H9 (cell line): ENCODE measurements at regions not wholly inside any gene's neighbourhood (a gene's known extent, or its start where the extent isn't known, plus 50 kb on each side); places are given as distances from the start of the nearest gene placed in this dataset.

Experiments
- DNase-seq: peaks from one replicate; pipeline ENCODE4 v3.0.0-alpha.2; 2017
- H2AFZ ChIP-seq: one replicate; pipeline ENCODE4 v1.6.1; 2013; ENCODE audit warnings: mild to moderate bottlenecking, low read length, control low read depth, moderate library complexity
- H2AK5ac ChIP-seq: 2 replicates; pipeline ENCODE4 v1.6.1; 2013; ENCODE audit warnings: low read length, control low read depth, mixed read lengths; ENCODE audit not compliant: insufficient read length
- H2BK120ac ChIP-seq: one replicate; pipeline ENCODE4 v1.6.1; 2013; ENCODE audit warnings: low read depth, mild to moderate bottlenecking, low read length, control low read depth, inconsistent platforms; ENCODE audit not compliant: poor library complexity, severe bottlenecking
- H2BK12ac ChIP-seq: 2 replicates; pipeline ENCODE4 v1.6.1; 2013; ENCODE audit warnings: low read length, control low read depth, mixed read lengths, low read depth; ENCODE audit not compliant: insufficient read length
- H2BK15ac ChIP-seq: 2 replicates; pipeline ENCODE4 v1.6.1; 2013; ENCODE audit warnings: low read depth, low read length, control low read depth
- H2BK20ac ChIP-seq: one replicate; pipeline ENCODE4 v1.6.1; 2013; ENCODE audit warnings: low read depth, mild to moderate bottlenecking, low read length, control low read depth, inconsistent platforms; ENCODE audit not compliant: poor library complexity, severe bottlenecking
- H2BK5ac ChIP-seq: 2 replicates; pipeline ENCODE4 v1.6.1; 2013; ENCODE audit warnings: low read length, control low read depth, mixed read lengths; ENCODE audit not compliant: insufficient read length
- H3K14ac ChIP-seq: 2 replicates; pipeline ENCODE4 v1.6.1; 2013; ENCODE audit warnings: low read length, control low read depth; ENCODE audit not compliant: insufficient read depth
- H3K18ac ChIP-seq: 2 replicates; pipeline ENCODE4 v1.6.1; 2013; ENCODE audit warnings: low read depth, mild to moderate bottlenecking, mixed read lengths, low read length, control low read depth; ENCODE audit not compliant: insufficient read length
- H3K23ac ChIP-seq: 2 replicates; pipeline ENCODE4 v1.6.1; 2013; ENCODE audit warnings: low read length, control low read depth, mixed read lengths, low read depth; ENCODE audit not compliant: insufficient read length
- H3K23me2 ChIP-seq: 2 replicates; pipeline ENCODE4 v1.6.1; 2013; ENCODE audit warnings: low read depth, mild to moderate bottlenecking, mixed read lengths, low read length, control low read depth; ENCODE audit not compliant: insufficient read length, poor library complexity, severe bottlenecking
- H3K27ac ChIP-seq: 2 replicates; pipeline ENCODE4 v1.5.1; 2013; ENCODE audit warnings: low read length, control low read depth, mixed read lengths, low read depth; ENCODE audit not compliant: insufficient read length
- H3K27me3 ChIP-seq: 2 replicates; pipeline ENCODE4 v1.6.1; 2013; ENCODE audit warnings: low read length, control low read depth, inconsistent platforms; ENCODE audit not compliant: insufficient read depth
- H3K4ac ChIP-seq: 2 replicates; pipeline ENCODE4 v1.6.1; 2013; ENCODE audit warnings: low read depth, mild to moderate bottlenecking, control low read depth, inconsistent platforms, low read length, moderate library complexity
- H3K4me1 ChIP-seq: 2 replicates; pipeline ENCODE4 v1.6.1; 2013; ENCODE audit warnings: low read length, control low read depth, inconsistent platforms; ENCODE audit not compliant: insufficient read depth
- H3K4me2 ChIP-seq: 2 replicates; pipeline ENCODE4 v1.6.1; 2013; ENCODE audit warnings: low read length, control low read depth, mixed read lengths; ENCODE audit not compliant: insufficient read length, insufficient read depth
- H3K56ac ChIP-seq: 2 replicates; pipeline ENCODE4 v1.6.1; 2013; ENCODE audit warnings: low read depth, mild to moderate bottlenecking, mixed read lengths, low read length, control low read depth; ENCODE audit not compliant: insufficient read length
- H3K79me1 ChIP-seq: 2 replicates; pipeline ENCODE4 v1.6.1; 2013; ENCODE audit warnings: low read depth, mild to moderate bottlenecking, moderate library complexity, low read length, control low read depth, inconsistent platforms; ENCODE audit not compliant: insufficient read depth, poor library complexity, severe bottlenecking
- H3K79me2 ChIP-seq: 2 replicates; pipeline ENCODE4 v1.6.1; 2013; ENCODE audit warnings: low read length, control low read depth, inconsistent platforms; ENCODE audit not compliant: insufficient read depth
- H3K9ac ChIP-seq: 2 replicates; pipeline ENCODE4 v1.6.1; 2013; ENCODE audit warnings: low read length, control low read depth, mixed read lengths; ENCODE audit not compliant: insufficient read length; ENCODE audit errors: extremely low read depth
- H3K9me3 ChIP-seq: one replicate; pipeline ENCODE4 v1.6.1; 2013; ENCODE audit warnings: low read depth, low read length, inconsistent platforms; ENCODE audit not compliant: control insufficient read depth
- H3T11ph ChIP-seq: one replicate; pipeline ENCODE4 v1.6.1; 2013; ENCODE audit warnings: mild to moderate bottlenecking, low read length, control low read depth, inconsistent platforms
- H4K20me1 ChIP-seq: one replicate; pipeline ENCODE4 v1.6.1; 2013; ENCODE audit not compliant: control insufficient read depth, insufficient read length, insufficient read depth
- H4K5ac ChIP-seq: 2 replicates; pipeline ENCODE4 v1.6.1; 2013; ENCODE audit warnings: low read depth, mild to moderate bottlenecking, mixed read lengths, low read length, control low read depth; ENCODE audit not compliant: insufficient read length
- H4K8ac ChIP-seq: replicated peaks from 2 replicates; pipeline ENCODE4 v1.6.1; 2013; ENCODE audit warnings: low read length, control low read depth, mixed read lengths, low read depth; ENCODE audit not compliant: insufficient read length
- H4K91ac ChIP-seq: 2 replicates; pipeline ENCODE4 v1.6.1; 2013; ENCODE audit warnings: low read depth, mild to moderate bottlenecking, moderate library complexity, mixed read lengths, low read length, control low read depth; ENCODE audit not compliant: insufficient read length
- H3K27ac Mint-ChIP-seq, 3 experiments: 2 replicates in 2 of 3; 3 replicates in 1 of 3; pipeline ENCODE4 v1.8.0; 2020 to 2021; ENCODE audit warnings: mixed read lengths in 3 of 3, mild to moderate bottlenecking in 1 of 3, moderate library complexity in 1 of 3
- H3K27me3 Mint-ChIP-seq: 2 replicates; pipeline ENCODE4 v1.8.0; 2021; ENCODE audit warnings: low read depth, mild to moderate bottlenecking, moderate library complexity, mixed read lengths
- H3K36me3 Mint-ChIP-seq, 3 experiments: 2 replicates in 2 of 3; 3 replicates in 1 of 3; pipeline ENCODE4 v1.8.0; 2020 to 2021; ENCODE audit warnings: low read depth in 3 of 3, mixed read lengths in 3 of 3; ENCODE audit not compliant: insufficient read depth in 1 of 3
- H3K4me1 Mint-ChIP-seq, 2 experiments: 2 replicates each; pipeline ENCODE4 v1.8.0; 2020; ENCODE audit warnings: mixed read lengths in 2 of 2
- H3K4me3 Mint-ChIP-seq, 2 experiments: 2 replicates in 1 of 2; 3 replicates in 1 of 2; pipeline ENCODE4 v1.8.0; 2020 to 2021; ENCODE audit warnings: mild to moderate bottlenecking in 2 of 2, mixed read lengths in 2 of 2, moderate library complexity in 1 of 2
- H3K9me3 Mint-ChIP-seq, 2 experiments: 2 replicates in 1 of 2; 3 replicates in 1 of 2; pipeline ENCODE4 v1.8.0; 2020; ENCODE audit warnings: mild to moderate bottlenecking in 2 of 2, mixed read lengths in 2 of 2, moderate library complexity in 1 of 2
- CTCF ChIP-seq: fragments of 200-600 bp; sonication (generic); conservative IDR thresholded peaks from 3 replicates; pipeline ENCODE4 v1.8.0; 2021; ENCODE audit warnings: antibody characterized with exemption, mild to moderate bottlenecking
- WGBS: extraction: QIAGEN DNeasy Blood & Tissue Kit; methylation state at CpG from one replicate; pipeline ENCODE4 v1.1.7; 2013; ENCODE audit warnings: missing lambda C conversion rate, low lambda C conversion rate, mixed read lengths; ENCODE audit not compliant: insufficient read length; ENCODE audit errors: extremely low coverage; 5-methylcytosine and 5-hydroxymethylcytosine counted together

- peaks cover 0 to 2% of the 10 kb centered on the region in 2 experiments; a peak in 2 of 5 replicates for H3K9me3 Mint-ChIP-seq
- no peaks in the 10 kb centered on the region for H3K27me3 ChIP-seq
Observed at GRCh38 chr7:54426406-54426805, 115.8 kb upstream of the VSTM2A start.

More at GRCh38 chr7:54426406-54426805, 115.8 kb upstream of the VSTM2A start:
- Histone ChIP-seq H3K79me1 (no peaks in the 10 kb centered on the region), H3K23me2 (no peaks in the 10 kb centered on the region), H3K23ac (no peak overlapping the region), H3T11ph (no peak overlapping the region), H3K4me2 (no peak overlapping the region), H3K4me1 (no peaks in the 10 kb centered on the region; the same call in 1 of the 2 replicates), H3K79me2 (no peaks in the 10 kb centered on the region), H3K9me3 (no peaks in the 10 kb centered on the region), H4K5ac (no peak overlapping the region), H3K9ac (no peak overlapping the region), H2BK12ac (no peak overlapping the region), H4K91ac (no peak overlapping the region), H2BK15ac (no peak overlapping the region), H3K14ac (no peak overlapping the region), H2BK5ac (no peak overlapping the region), H4K20me1 (no peaks in the 10 kb centered on the region), H4K8ac (no peak overlapping the region), H3K56ac (no peak overlapping the region), H3K18ac (no peak overlapping the region), H2BK20ac (no peak overlapping the region), H2AFZ (no peak overlapping the region), H3K4ac (no peak overlapping the region), H2AK5ac (no peak overlapping the region), H2BK120ac (no peak overlapping the region), H3K27ac (no peak overlapping the region)
- H3K27ac Mint-ChIP-seq, result no peak overlapping the region
- H3K4me3 Mint-ChIP-seq, result no peak overlapping the region
- WGBS, result no CpG with 5 or more reads among the region's 2 CpGs
- TF ChIP-seq CTCF, result no peak
- no peak for DNase-seq
- peaks cover 8 to 9% of the 10 kb centered on the region in 2 experiments for H3K4me1 Mint-ChIP-seq
- H3K27me3 Mint-ChIP-seq, result no peaks in the 10 kb centered on the region
- peaks cover 0 to 5% (median 2%) of the 10 kb centered on the region in 3 experiments; a peak in 5 of 7 replicates for H3K36me3 Mint-ChIP-seq
